Parathyroid adenoma (tissue), 2 donors: ENCODE measurements at regions not wholly inside any gene's neighbourhood (a gene's known extent, or its start where the extent isn't known, plus 50 kb on each side); places are given as distances from the start of the nearest gene placed in this dataset.

Source experiments
- H2AFZ ChIP-seq: fragments of 300-600 bp; sonication (generic); one replicate; pipeline ENCODE4 v1.7.0; 2017; ENCODE audit warnings: antibody characterized with exemption, mild to moderate bottlenecking
- H3K27ac ChIP-seq: fragments of 300-600 bp; sonication (generic); one replicate; pipeline ENCODE4 v1.7.0; 2017
- H3K27me3 ChIP-seq: fragments of 300-600 bp; sonication (generic); one replicate; pipeline ENCODE4 v1.7.0; 2017; ENCODE audit warnings: low read length; ENCODE audit not compliant: control insufficient read depth, insufficient read depth
- H3K36me3 ChIP-seq: fragments of 300-600 bp; sonication (generic); one replicate; pipeline ENCODE4 v1.7.0; 2017; ENCODE audit warnings: low read length; ENCODE audit not compliant: control insufficient read depth, insufficient read depth
- H3K4me1 ChIP-seq: fragments of 300-600 bp; sonication (generic); one replicate; pipeline ENCODE4 v1.7.0; 2017; ENCODE audit warnings: control low read depth
- H3K4me2 ChIP-seq: fragments of 300-600 bp; sonication (generic); one replicate; pipeline ENCODE4 v1.7.0; 2017; ENCODE audit warnings: low read length
- H3K4me3 ChIP-seq: fragments of 300-600 bp; sonication (generic); one replicate; pipeline ENCODE4 v1.7.0; 2017; ENCODE audit warnings: low read depth, low read length
- H3K79me2 ChIP-seq: fragments of 300-600 bp; sonication (generic); one replicate; pipeline ENCODE4 v1.7.0; 2017; ENCODE audit warnings: control low read depth
- H3K9ac ChIP-seq: fragments of 300-600 bp; sonication (generic); one replicate; pipeline ENCODE4 v1.7.0; 2017; ENCODE audit warnings: mild to moderate bottlenecking
- H3K9me3 ChIP-seq: fragments of 300-600 bp; sonication (generic); one replicate; pipeline ENCODE4 v1.7.0; 2017; ENCODE audit warnings: low read length; ENCODE audit not compliant: control insufficient read depth
- TF ChIP-seq, protein P1 (sequence below): fragments of 300-600 bp; sonication (generic); IDR thresholded peaks from one replicate; pipeline ENCODE4 v1.7.0; 2017; ENCODE audit warnings: antibody characterized with exemption, mild to moderate bottlenecking
- donor health status: primary hyperparathyroidism.

DNA sequence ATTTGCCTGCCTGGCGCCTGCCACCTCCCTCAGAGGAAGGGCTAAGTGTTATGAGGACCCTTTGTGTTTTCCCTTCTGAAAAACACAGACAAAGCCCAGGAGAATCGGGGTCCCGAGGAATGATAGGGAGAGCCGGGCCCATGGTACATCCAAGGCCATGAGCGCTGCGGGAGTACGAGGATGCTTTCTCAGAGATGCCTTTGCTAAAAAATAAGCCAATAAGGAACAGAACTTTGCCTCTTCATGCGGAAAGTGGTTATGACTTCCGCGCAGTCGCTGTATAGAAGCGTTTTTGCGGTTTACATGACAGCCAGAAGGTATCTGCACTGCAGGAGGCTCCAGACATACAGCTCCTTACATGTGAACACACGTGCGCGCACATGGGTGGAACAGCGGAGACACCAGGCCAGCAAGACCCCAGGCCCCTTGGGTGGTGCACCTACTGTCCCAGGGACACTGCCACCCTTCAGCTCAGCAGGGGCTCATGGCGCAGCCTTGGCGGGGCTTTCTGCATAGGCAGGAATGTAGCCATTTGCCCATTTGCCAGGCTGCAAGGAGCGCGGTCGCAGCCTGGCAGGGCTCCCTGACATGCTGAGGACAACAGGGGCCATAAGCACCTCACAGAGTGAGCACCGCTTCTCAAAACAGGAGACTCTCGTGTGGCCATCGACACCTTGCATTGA, 252.4 kb upstream of the SALL3 start:
- TF ChIP-seq, protein P1, sequence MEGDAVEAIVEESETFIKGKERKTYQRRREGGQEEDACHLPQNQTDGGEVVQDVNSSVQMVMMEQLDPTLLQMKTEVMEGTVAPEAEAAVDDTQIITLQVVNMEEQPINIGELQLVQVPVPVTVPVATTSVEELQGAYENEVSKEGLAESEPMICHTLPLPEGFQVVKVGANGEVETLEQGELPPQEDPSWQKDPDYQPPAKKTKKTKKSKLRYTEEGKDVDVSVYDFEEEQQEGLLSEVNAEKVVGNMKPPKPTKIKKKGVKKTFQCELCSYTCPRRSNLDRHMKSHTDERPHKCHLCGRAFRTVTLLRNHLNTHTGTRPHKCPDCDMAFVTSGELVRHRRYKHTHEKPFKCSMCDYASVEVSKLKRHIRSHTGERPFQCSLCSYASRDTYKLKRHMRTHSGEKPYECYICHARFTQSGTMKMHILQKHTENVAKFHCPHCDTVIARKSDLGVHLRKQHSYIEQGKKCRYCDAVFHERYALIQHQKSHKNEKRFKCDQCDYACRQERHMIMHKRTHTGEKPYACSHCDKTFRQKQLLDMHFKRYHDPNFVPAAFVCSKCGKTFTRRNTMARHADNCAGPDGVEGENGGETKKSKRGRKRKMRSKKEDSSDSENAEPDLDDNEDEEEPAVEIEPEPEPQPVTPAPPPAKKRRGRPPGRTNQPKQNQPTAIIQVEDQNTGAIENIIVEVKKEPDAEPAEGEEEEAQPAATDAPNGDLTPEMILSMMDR, result no peak
- no peak overlapping the region for H3K27ac ChIP-seq
- peaks cover 3% of the 10 kb centered on the region for H3K27me3 ChIP-seq
- no peak overlapping the region for H3K4me2 ChIP-seq
- H3K4me1 ChIP-seq, result no peaks in the 10 kb centered on the region
- no peaks in the 10 kb centered on the region for H3K9me3 ChIP-seq
- H3K79me2 ChIP-seq, result no peaks in the 10 kb centered on the region
- H3K36me3 ChIP-seq, result no peaks in the 10 kb centered on the region
- no peak overlapping the region for H3K4me3 ChIP-seq
- H3K9ac ChIP-seq, result no peak overlapping the region
- no peak overlapping the region for H2AFZ ChIP-seq

DNA sequence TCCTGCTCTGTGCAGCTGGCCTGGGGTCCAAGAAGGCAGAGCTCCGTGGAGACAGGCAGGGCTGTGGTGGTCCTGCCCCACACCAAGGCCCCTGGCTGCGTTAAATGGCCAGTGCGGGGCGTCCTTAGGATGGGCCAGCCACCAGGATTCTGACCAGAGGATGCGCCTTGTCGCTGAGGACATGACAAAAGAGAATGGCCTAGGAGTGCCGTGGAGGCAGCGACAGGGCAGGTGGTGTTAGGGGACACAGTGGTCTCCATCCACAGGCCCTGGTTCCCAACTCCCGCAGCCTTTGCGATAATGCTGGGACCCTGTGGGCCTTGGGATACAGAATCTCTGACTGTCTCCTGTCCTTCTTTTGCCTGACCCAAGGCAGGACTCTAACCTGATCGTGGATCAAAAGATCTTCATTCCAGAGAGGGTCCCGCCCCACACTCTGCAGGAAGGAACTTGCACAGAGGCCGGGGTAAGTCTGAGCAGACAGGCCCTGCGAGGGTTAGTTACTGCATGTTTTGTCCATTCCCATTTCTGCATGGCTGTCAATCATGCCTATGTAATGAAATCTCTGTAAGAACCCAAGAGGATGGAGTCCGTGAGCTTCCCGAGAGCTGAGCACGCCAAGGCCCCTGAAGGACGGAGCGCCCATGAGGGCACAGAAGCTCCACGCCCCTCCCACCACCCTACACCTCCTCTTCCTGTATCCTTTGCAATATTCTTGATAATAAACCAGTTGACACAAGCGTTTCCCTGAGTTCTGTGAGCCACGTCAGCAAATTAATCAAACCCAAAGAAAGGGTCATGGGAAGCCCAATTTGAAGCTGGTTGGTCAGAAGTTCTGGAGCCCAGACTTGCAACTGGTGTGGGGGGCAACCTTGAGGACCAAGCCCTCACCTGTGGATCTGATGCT, 251.5 kb upstream of the SALL3 start:
- Histone ChIP-seq H3K4me2 (no peak overlapping the region), H3K4me1 (no peaks in the 10 kb centered on the region), H3K27ac (no peak overlapping the region), H3K9me3 (no peaks in the 10 kb centered on the region), H3K79me2 (no peaks in the 10 kb centered on the region), H3K27me3 (peaks cover 3% of the 10 kb centered on the region), H3K36me3 (no peaks in the 10 kb centered on the region), H3K9ac (no peak overlapping the region), H2AFZ (no peak overlapping the region), H3K4me3 (no peak overlapping the region)
- TF ChIP-seq, protein P1, result no peak

DNA sequence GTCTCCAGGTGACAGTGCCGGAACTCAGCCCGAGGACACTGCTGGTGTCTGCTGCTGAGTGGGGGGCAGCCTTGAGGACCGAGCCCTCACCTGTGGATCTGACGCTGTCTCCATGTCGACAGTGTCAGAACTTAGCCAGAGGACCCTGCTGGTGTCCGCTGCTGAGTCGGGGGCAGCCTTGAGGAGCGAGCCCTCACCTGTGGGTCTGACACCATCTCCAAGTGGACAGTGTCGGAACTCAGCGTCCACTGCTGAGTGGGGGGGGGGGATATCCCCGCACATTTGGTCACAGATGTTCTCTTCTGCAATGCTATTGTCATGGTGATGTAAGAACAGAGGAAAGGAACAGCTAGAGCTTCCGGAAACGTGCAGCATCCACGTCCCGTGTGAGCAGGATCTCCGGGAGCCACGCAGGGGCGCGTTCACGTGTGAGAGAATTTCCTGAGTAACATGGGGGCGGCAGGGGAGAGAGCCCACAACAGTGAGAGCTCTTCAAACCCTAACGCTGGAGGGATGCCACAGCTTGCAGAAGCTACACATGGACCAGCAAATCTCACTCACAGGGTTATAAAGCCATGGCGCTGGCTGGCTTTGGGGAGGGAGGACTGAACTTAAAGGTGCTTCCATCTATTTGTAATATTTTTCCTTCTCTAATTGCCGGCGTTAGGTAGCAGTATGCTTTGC, 250.7 kb upstream of the SALL3 start:
- Histone ChIP-seq H3K9me3 (no peaks in the 10 kb centered on the region), H2AFZ (no peak overlapping the region), H3K4me3 (no peak overlapping the region), H3K27ac (no peak overlapping the region), H3K4me1 (no peaks in the 10 kb centered on the region), H3K36me3 (no peaks in the 10 kb centered on the region), H3K27me3 (peaks cover 3% of the 10 kb centered on the region), H3K4me2 (no peak overlapping the region), H3K79me2 (no peaks in the 10 kb centered on the region), H3K9ac (no peak overlapping the region)
- TF ChIP-seq, protein P1, result no peak

DNA sequence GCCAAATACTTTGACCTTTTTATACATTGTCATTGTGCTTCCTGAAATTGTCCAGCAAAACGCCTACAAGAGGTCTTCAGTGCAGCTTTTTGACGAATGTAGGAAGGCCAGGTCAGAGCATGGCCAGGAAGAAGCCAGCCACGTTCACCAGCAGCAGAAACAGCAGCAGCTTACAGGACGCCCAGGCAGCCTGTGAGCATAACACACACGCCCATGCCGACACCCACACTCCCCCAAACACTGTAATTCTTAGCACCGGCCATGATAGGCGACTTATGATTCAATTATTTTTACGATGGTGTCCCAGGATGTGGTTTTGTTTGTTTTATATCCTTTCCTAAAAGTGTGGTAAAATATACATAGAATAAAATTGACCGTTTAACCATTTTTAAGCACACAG, 249.1 kb upstream of the SALL3 start:
- Histone ChIP-seq H3K4me3 (no peak overlapping the region), H3K27ac (no peak overlapping the region), H3K4me2 (no peak overlapping the region), H3K9ac (no peak overlapping the region), H3K4me1 (no peaks in the 10 kb centered on the region), H2AFZ (no peak overlapping the region), H3K9me3 (no peaks in the 10 kb centered on the region), H3K36me3 (no peaks in the 10 kb centered on the region), H3K79me2 (no peaks in the 10 kb centered on the region), H3K27me3 (peaks cover 3% of the 10 kb centered on the region)
- TF ChIP-seq, protein P1, result no peak
